ENCODE measurements at regions not wholly inside any gene's neighbourhood (a gene's known extent, or its start where the extent isn't known, plus 50 kb on each side); places are given as distances from the start of the nearest gene placed in this dataset.

- DNase-seq (ENCODE audit: low read depth in 2 of 2) = no peak
Observed at GRCh38 chr2:16565481-16565880, 100.2 kb downstream of the CYRIA start.

GRCh38 chr2:16561676-16562075 lies 104.0 kb downstream of the CYRIA start:
- no peak for DNase-seq (ENCODE audit: low read depth in 2 of 2)

GRCh38 chr2:16561251-16561650 lies 104.4 kb downstream of the CYRIA start:
- DNase-seq (ENCODE audit: low read depth in 2 of 2) = no peak

GRCh38 chr2:16559278-16560067 lies 106.2 kb downstream of the CYRIA start:
- no peak for DNase-seq (ENCODE audit: low read depth in 2 of 2)

GRCh38 chr2:16554060-16554583 lies 111.5 kb downstream of the CYRIA start:
- no peak for DNase-seq (ENCODE audit: low read depth in 2 of 2)

GRCh38 chr2:16553226-16553625 lies 112.4 kb downstream of the CYRIA start:
- DNase-seq (ENCODE audit: low read depth in 2 of 2) = no peak

GRCh38 chr2:16552202-16552601 lies 113.4 kb downstream of the CYRIA start:
- DNase-seq (ENCODE audit: low read depth in 2 of 2) = no peak

- no peak for DNase-seq (ENCODE audit: low read depth in 2 of 2)
Observed at GRCh38 chr2:16548036-16548435, 117.6 kb downstream of the CYRIA start.

- DNase-seq (ENCODE audit: low read depth in 2 of 2) = no peak
Observed at GRCh38 chr2:16546128-16546754, 119.4 kb downstream of the CYRIA start.

GRCh38 chr2:16538707-16539106 lies 126.9 kb downstream of the CYRIA start:
- DNase-seq (ENCODE audit: low read depth in 2 of 2) = no peak

- DNase-seq (ENCODE audit: low read depth in 2 of 2) = no peak
Observed at GRCh38 chr2:16537347-16537746, 128.3 kb downstream of the CYRIA start.

GRCh38 chr2:16526193-16526592 lies 139.4 kb downstream of the CYRIA start:
- no peak for DNase-seq (ENCODE audit: low read depth in 2 of 2)

- DNase-seq (ENCODE audit: low read depth in 2 of 2) = no peak
Observed at GRCh38 chr2:16525265-16525887, 140.3 kb downstream of the CYRIA start.

GRCh38 chr2:16523711-16524110 lies 141.9 kb downstream of the CYRIA start:
- DNase-seq (ENCODE audit: low read depth in 2 of 2) = no peak

- DNase-seq (ENCODE audit: low read depth in 2 of 2) = no peak
Observed at GRCh38 chr2:16522031-16522831, 143.4 kb downstream of the CYRIA start.

GRCh38 chr2:16520891-16521290 lies 144.7 kb downstream of the CYRIA start:
- DNase-seq (ENCODE audit: low read depth in 2 of 2) = no peak

GRCh38 chr2:16515696-16516095 lies 149.9 kb downstream of the CYRIA start:
- DNase-seq (ENCODE audit: low read depth in 2 of 2) = no peak

- no peak for DNase-seq (ENCODE audit: low read depth in 2 of 2)
Observed at GRCh38 chr2:16513626-16514025, 152.0 kb downstream of the CYRIA start.

GRCh38 chr2:16511041-16511440 lies 154.6 kb downstream of the CYRIA start:
- DNase-seq (ENCODE audit: low read depth in 2 of 2) = no peak

GRCh38 chr2:16509042-16509441 lies 156.6 kb downstream of the CYRIA start:
- DNase-seq (ENCODE audit: low read depth in 2 of 2) = no peak

GRCh38 chr2:16508490-16508851 lies 157.2 kb downstream of the CYRIA start:
- no peak for DNase-seq (ENCODE audit: low read depth in 2 of 2)

All from stimulated activated CD4-positive, alpha-beta T cell treated with anti-CD3 and anti-CD28 coated beads, Interleukin-1b, Interleukin-23, amount 100 ng/mL, for 1 hour (primary cell).